BJ (cell line): ENCODE measurements at regions not wholly inside any gene's neighbourhood (a gene's known extent, or its start where the extent isn't known, plus 50 kb on each side); places are given as distances from the start of the nearest gene placed in this dataset.

Source experiments
- CTCF ChIA-PET: fragments of 350-600 bp; formaldehyde crosslinking; extraction: SDS; loops from one replicate; lab custom pipeline; 2021; ENCODE audit warnings: antibody characterized with exemption, inconsistent platforms; lab: Yijun Ruan, JAX
- POLR2A ChIA-PET: fragments of 300-600 bp; sonication (Branson Sonifier 250); formaldehyde crosslinking; extraction: SDS; loops from one replicate; lab custom pipeline; 2021; ENCODE audit warnings: antibody characterized with exemption; lab: Charles Lee
- DNase-seq: peaks from one replicate; pipeline ENCODE4 v3.0.0-alpha.2; 2011; ENCODE audit warnings: low read depth
- H3K27me3 ChIP-seq: 2 replicates; pipeline ENCODE4 v1.6.0; 2011; ENCODE audit warnings: low read length; ENCODE audit not compliant: control insufficient read depth, insufficient read depth
- H3K36me3 ChIP-seq: 2 replicates; pipeline ENCODE4 v1.5.1; 2011; ENCODE audit warnings: low read length; ENCODE audit not compliant: control insufficient read depth, insufficient read depth
- H3K4me3 ChIP-seq: 2 replicates; pipeline ENCODE4 v1.5.1; 2011; ENCODE audit warnings: low read depth, mild to moderate bottlenecking, control low read depth, low read length
- CTCF ChIP-seq: IDR thresholded peaks from 2 replicates; pipeline ENCODE4 v1.5.1; 2011; ENCODE audit warnings: low read depth, mild to moderate bottlenecking, control low read depth, inconsistent platforms, low read length, moderate library complexity; ENCODE audit not compliant: insufficient read depth

GRCh38 chr1:178620584-178621475, 104.2 kb upstream of the RALGPS2 start:
- H3K4me3 ChIP-seq, result no peak overlapping the region
- POLR2A ChIA-PET, result no interaction called here
- no peak for DNase-seq
- H3K27me3 ChIP-seq, result no peaks in the 10 kb centered on the region
- CTCF ChIA-PET, result interaction anchor here (0.6 kb wide), 1 partner anchor 262 kb away, joined by 3 read pairs; no protein-coding TSS in a partner anchor
- no peaks in the 10 kb centered on the region for H3K36me3 ChIP-seq
- TF ChIP-seq CTCF, result no peak

GRCh38 chr1:178621822-178622221, 103.2 kb upstream of the RALGPS2 start:
- Histone ChIP-seq H3K36me3 (no peaks in the 10 kb centered on the region), H3K4me3 (no peak overlapping the region), H3K27me3 (no peaks in the 10 kb centered on the region)
- TF ChIP-seq CTCF, result no peak
- DNase-seq, result no peak
- CTCF ChIA-PET, result interaction anchor here (1.1 kb wide), 1 partner anchor 16 kb away, joined by 3 read pairs; no protein-coding TSS in a partner anchor
- POLR2A ChIA-PET, result no interaction called here

GRCh38 chr1:178625695-178626094, 99.3 kb upstream of the RALGPS2 start:
- DNase-seq, result no peak
- CTCF ChIA-PET, result no interaction called here
- no peak for TF ChIP-seq CTCF
- no peaks in the 10 kb centered on the region for H3K36me3 ChIP-seq
- POLR2A ChIA-PET, result no interaction called here
- H3K4me3 ChIP-seq, result no peak overlapping the region
- H3K27me3 ChIP-seq, result no peaks in the 10 kb centered on the region

- ChIA-PET CTCF (interaction anchor here (1.4 kb wide), 1 partner anchor 12 kb away, joined by 3 read pairs; no protein-coding TSS in a partner anchor), POLR2A (no interaction called here)
- no peak for DNase-seq
- no peak for TF ChIP-seq CTCF
- Histone ChIP-seq H3K27me3 (no peaks in the 10 kb centered on the region), H3K36me3 (no peaks in the 10 kb centered on the region), H3K4me3 (no peak overlapping the region)
Measured at GRCh38 chr1:178627037-178627436, 98.0 kb upstream of the RALGPS2 start.

GRCh38 chr1:178628637-178629251, 96.3 kb upstream of the RALGPS2 start:
- H3K27me3 ChIP-seq, result no peaks in the 10 kb centered on the region
- TF ChIP-seq CTCF, result no peak
- CTCF ChIA-PET, result interaction anchor here (0.9 to 1.5 kb wide), 3 partner anchors 10 to 14 kb away, joined by 3 to 4 read pairs (median 4); no protein-coding TSS in a partner anchor
- no peak overlapping the region for H3K4me3 ChIP-seq
- H3K36me3 ChIP-seq, result no peaks in the 10 kb centered on the region
- POLR2A ChIA-PET, result interaction anchor here (1.0 kb wide), 1 partner anchor 90 kb away, joined by 5 read pairs; no protein-coding TSS in a partner anchor
- DNase-seq, result no peak
